GM23338 (cell line): ENCODE measurements at regions not wholly inside any gene's neighbourhood (a gene's known extent, or its start where the extent isn't known, plus 50 kb on each side); places are given as distances from the start of the nearest gene placed in this dataset.

Experiments
- ATAC-seq: fragments of 200-7000 bp; cut with Tn5 transposase; 3 replicates; pipeline ENCODE4 v1.9.1; 2020
- DNase-seq: peaks from one replicate; pipeline ENCODE4 v3.0.0-alpha.2; 2015; ENCODE audit warnings: low spot score
- H2AFZ ChIP-seq: fragments of 200-600 bp; sonication (generic); 2 replicates; pipeline ENCODE4 v1.8.0; 2016; ENCODE audit warnings: antibody characterized with exemption, mild to moderate bottlenecking, moderate library complexity
- H3F3A ChIP-seq: fragments of 200-600 bp; sonication (generic); replicated peaks from 2 replicates; pipeline ENCODE4 v1.8.0; 2017; ENCODE audit warnings: antibody characterized with exemption, mixed run types, low read depth
- H3K27ac ChIP-seq: fragments of 200-600 bp; sonication (generic); 2 replicates; pipeline ENCODE4 v1.6.1; 2016; ENCODE audit warnings: low read depth
- H3K27me3 ChIP-seq: fragments of 200-600 bp; sonication (generic); 2 replicates; pipeline ENCODE4 v1.8.0; 2016; ENCODE audit warnings: mild to moderate bottlenecking, mixed run types, moderate library complexity; ENCODE audit not compliant: insufficient read depth
- H3K36me3 ChIP-seq: fragments of 200-600 bp; sonication (generic); 2 replicates; pipeline ENCODE4 v1.8.0; 2016; ENCODE audit warnings: mild to moderate bottlenecking; ENCODE audit not compliant: insufficient read depth
- H3K4me1 ChIP-seq: fragments of 200-600 bp; sonication (generic); 2 replicates; pipeline ENCODE4 v1.8.0; 2016; ENCODE audit warnings: mild to moderate bottlenecking, moderate library complexity; ENCODE audit not compliant: insufficient read depth
- H3K4me2 ChIP-seq: fragments of 200-600 bp; sonication (generic); 2 replicates; pipeline ENCODE4 v1.7.1; 2017; ENCODE audit warnings: mixed run types
- H3K4me3 ChIP-seq: fragments of 200-600 bp; sonication (generic); 2 replicates; pipeline ENCODE4 v1.6.1; 2016; ENCODE audit warnings: mixed run types
- H3K79me2 ChIP-seq: fragments of 200-600 bp; sonication (generic); replicated peaks from 2 replicates; pipeline ENCODE4 v1.8.0; 2017; ENCODE audit warnings: mild to moderate bottlenecking; ENCODE audit not compliant: insufficient read depth
- H3K9me2 ChIP-seq: fragments of 200-600 bp; sonication (generic); 2 replicates; pipeline ENCODE4 v1.8.0; 2017; ENCODE audit not compliant: insufficient read depth
- H4K20me1 ChIP-seq: fragments of 200-600 bp; sonication (generic); replicated peaks from 2 replicates; pipeline ENCODE4 v1.8.0; 2017; ENCODE audit warnings: mild to moderate bottlenecking; ENCODE audit not compliant: insufficient read depth
- H3K27ac Mint-ChIP-seq: 2 replicates; pipeline ENCODE4 v1.8.0; 2020; ENCODE audit warnings: inconsistent platforms, mild to moderate bottlenecking, moderate library complexity, mixed read lengths
- H3K27me3 Mint-ChIP-seq: 3 replicates; pipeline ENCODE4 v1.8.0; 2022; ENCODE audit warnings: low read depth, mild to moderate bottlenecking, moderate library complexity, mixed read lengths, inconsistent platforms; ENCODE audit not compliant: insufficient read depth, poor library complexity
- H3K36me3 Mint-ChIP-seq: 3 replicates; pipeline ENCODE4 v1.8.0; 2021; ENCODE audit warnings: low read depth, mild to moderate bottlenecking, inconsistent platforms, moderate library complexity, mixed read lengths
- H3K4me1 Mint-ChIP-seq: 3 replicates; pipeline ENCODE4 v1.8.0; 2020; ENCODE audit warnings: mild to moderate bottlenecking, inconsistent platforms, mixed read lengths
- H3K4me3 Mint-ChIP-seq: 3 replicates; pipeline ENCODE4 v1.8.0; 2021; ENCODE audit warnings: moderate library complexity, mild to moderate bottlenecking, inconsistent platforms, mixed read lengths
- H3K9me3 Mint-ChIP-seq: 3 replicates; pipeline ENCODE4 v1.8.0; 2020; ENCODE audit warnings: moderate library complexity, mild to moderate bottlenecking, inconsistent platforms, mixed read lengths
- CREB1 ChIP-seq: fragments of 250-450 bp; sonication (Bioruptor Pico); IDR thresholded peaks from 2 replicates; pipeline ENCODE4 v1.5.0; 2020; ENCODE audit warnings: low read depth, mild to moderate bottlenecking, moderate library complexity
- CTCF ChIP-seq, 2 experiments: fragments of 200-600 bp in 1 of 2; sonication (generic) in 1 of 2; conservative IDR thresholded peaks; 2 replicates each; pipeline versions ENCODE4 v1.5.1 to v1.6.1; 2016 to 2017; ENCODE audit warnings: antibody characterized with exemption in 2 of 2, low read depth in 2 of 2, mild to moderate bottlenecking in 2 of 2, moderate library complexity in 1 of 2
- ETS1 ChIP-seq: IDR thresholded peaks from 2 replicates; pipeline ENCODE4 v1.6.1; 2016; ENCODE audit warnings: antibody characterized with exemption
- EZH2 ChIP-seq: fragments of 200-600 bp; sonication (generic); IDR thresholded peaks from one replicate; pipeline ENCODE4 v1.8.0; 2017; ENCODE audit warnings: antibody characterized with exemption, mild to moderate bottlenecking, low read depth; ENCODE audit not compliant: unreplicated experiment
- EZH2phosphoT487 ChIP-seq: fragments of 200-600 bp; sonication (generic); IDR thresholded peaks from one replicate; pipeline ENCODE4 v1.8.1; 2018; ENCODE audit warnings: antibody characterized with exemption; ENCODE audit not compliant: unreplicated experiment
- JUNB ChIP-seq: IDR thresholded peaks from one replicate; pipeline ENCODE4 v1.6.1; 2016; ENCODE audit warnings: antibody characterized with exemption; ENCODE audit not compliant: unreplicated experiment
- NANOG ChIP-seq: IDR thresholded peaks from 2 replicates; pipeline ENCODE4 v1.6.1; 2016; ENCODE audit warnings: antibody characterized with exemption, borderline replicate concordance
- STAT1 ChIP-seq: IDR thresholded peaks from one replicate; pipeline ENCODE4 v1.6.1; 2016; ENCODE audit warnings: antibody characterized with exemption; ENCODE audit not compliant: unreplicated experiment
- ZNF114 ChIP-seq: fragments of 250-450 bp; sonication (Bioruptor Pico); IDR thresholded peaks from 2 replicates; pipeline ENCODE4 v1.5.0; 2020; ENCODE audit warnings: mild to moderate bottlenecking, moderate library complexity
- ZNF462 ChIP-seq: fragments of 250-450 bp; sonication (Bioruptor Pico); IDR thresholded peaks from 2 replicates; pipeline ENCODE4 v1.5.0; 2020; ENCODE audit warnings: mild to moderate bottlenecking, moderate library complexity

GRCh38 chr5:159695741-159696294 lies 220.5 kb upstream of the ADRA1B start:
- Histone ChIP-seq H3K27ac (no peak overlapping the region), H3K4me2 (no peak overlapping the region), H3K9me2 (no peaks in the 10 kb centered on the region; the same call in 1 of the 2 replicates), H4K20me1 (no peaks in the 10 kb centered on the region), H3K4me1 (no peaks in the 10 kb centered on the region), H3K79me2 (no peaks in the 10 kb centered on the region), H2AFZ (peak overlapping the region; percentile 1; the same call in 1 of the 2 replicates), H3K4me3 (no peak overlapping the region), H3F3A (no peaks in the 10 kb centered on the region), H3K36me3 (no peaks in the 10 kb centered on the region), H3K27me3 (no peaks in the 10 kb centered on the region)
- H3K9me3 Mint-ChIP-seq: no peaks in the 10 kb centered on the region; the same call in 1 of the 3 replicates
- no peak for ATAC-seq
- H3K36me3 Mint-ChIP-seq: no peaks in the 10 kb centered on the region
- H3K4me1 Mint-ChIP-seq: no peaks in the 10 kb centered on the region; the same call in 2 of the 3 replicates
- DNase-seq: peak; percentile 5
- no peaks in the 10 kb centered on the region for H3K27me3 Mint-ChIP-seq
- H3K27ac Mint-ChIP-seq: no peak overlapping the region
- H3K4me3 Mint-ChIP-seq: no peak overlapping the region
- TF ChIP-seq EZH2 (no peak), STAT1 (no peak), CTCF (conservative IDR thresholded peaks at IDR 0.05; ENCODE audit: low read depth in 2 of 2) (no peak), ZNF114 (CRISPR knock-in tag) (no peak), JUNB (no peak), EZH2phosphoT487 (no peak)

GRCh38 chr5:159697530-159697929 lies 218.8 kb upstream of the ADRA1B start:
- Mint-ChIP-seq H3K36me3 (no peaks in the 10 kb centered on the region), H3K4me1 (no peaks in the 10 kb centered on the region; the same call in 2 of the 3 replicates), H3K27me3 (no peaks in the 10 kb centered on the region), H3K27ac (no peak overlapping the region), H3K4me3 (no peak overlapping the region), H3K9me3 (no peaks in the 10 kb centered on the region; the same call in 2 of the 3 replicates)
- no peak overlapping the region for H3K4me3 ChIP-seq
- H3K4me1 ChIP-seq: no peaks in the 10 kb centered on the region
- no peak overlapping the region for H3K4me2 ChIP-seq
- no peaks in the 10 kb centered on the region for H3K9me2 ChIP-seq
- H3K27me3 ChIP-seq: no peaks in the 10 kb centered on the region
- DNase-seq (no peak), ATAC-seq (no peak)
- H3F3A ChIP-seq: no peaks in the 10 kb centered on the region
- no peaks in the 10 kb centered on the region for H3K36me3 ChIP-seq
- H2AFZ ChIP-seq: no peak overlapping the region
- H3K27ac ChIP-seq: no peak overlapping the region
- no peaks in the 10 kb centered on the region for H3K79me2 ChIP-seq
- no peaks in the 10 kb centered on the region for H4K20me1 ChIP-seq
- no peak for TF ChIP-seq CREB1 (CRISPR knock-in tag)
- TF ChIP-seq EZH2: no peak
- TF ChIP-seq JUNB: no peak
- TF ChIP-seq CTCF (conservative IDR thresholded peaks at IDR 0.05; ENCODE audit: low read depth in 2 of 2): no peak
- TF ChIP-seq ETS1: no peak
- TF ChIP-seq ZNF114 (CRISPR knock-in tag): no peak
- TF ChIP-seq NANOG: no peak
- no peak for TF ChIP-seq ZNF462
